ENCODE measurements at regions not wholly inside any gene's neighbourhood (a gene's known extent, or its start where the extent isn't known, plus 50 kb on each side); places are given as distances from the start of the nearest gene placed in this dataset.
"Not testable (repeated sequence)": the region's sequence is repeated elsewhere in the genome, so short reads cannot be mapped to it uniquely, and the experiment has no call there.

DNA sequence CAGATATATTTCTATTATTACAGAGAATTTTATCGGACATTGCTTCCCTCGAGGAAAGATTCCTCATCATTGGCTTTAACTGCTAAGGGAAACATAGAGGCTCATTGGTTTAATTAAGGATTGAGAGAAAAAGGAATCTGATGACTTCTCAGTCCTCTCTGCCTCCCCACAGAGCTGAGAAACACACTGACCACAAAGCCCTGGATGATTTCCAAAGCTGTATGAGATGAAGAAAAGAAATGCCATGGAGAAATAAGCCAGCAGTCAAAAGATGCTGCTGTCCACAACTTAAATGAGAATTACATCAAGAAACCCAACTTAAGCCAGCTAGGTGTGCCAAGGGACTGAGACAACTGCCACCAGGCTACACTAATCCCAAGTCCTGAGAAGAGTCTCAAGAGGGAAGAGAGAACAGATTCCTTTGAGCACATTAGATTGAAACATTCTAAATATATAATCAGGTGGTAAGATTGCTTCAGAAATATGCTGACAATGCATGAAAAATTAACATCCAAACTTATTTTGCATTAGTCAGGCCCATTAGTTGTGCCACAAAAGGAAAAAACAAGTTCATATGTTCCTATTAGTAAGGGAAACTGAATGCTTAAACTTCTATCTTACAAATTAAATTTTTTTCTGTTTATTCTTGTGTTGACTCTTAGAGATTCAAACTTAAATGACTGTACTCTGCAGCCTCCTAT lies 308.1 kb upstream of the CYRIA start:
- ATAC-seq (ENCODE audit: poor library complexity): no peak
- intact Hi-C loops (cut with DNase I): no loop called here

DNA sequence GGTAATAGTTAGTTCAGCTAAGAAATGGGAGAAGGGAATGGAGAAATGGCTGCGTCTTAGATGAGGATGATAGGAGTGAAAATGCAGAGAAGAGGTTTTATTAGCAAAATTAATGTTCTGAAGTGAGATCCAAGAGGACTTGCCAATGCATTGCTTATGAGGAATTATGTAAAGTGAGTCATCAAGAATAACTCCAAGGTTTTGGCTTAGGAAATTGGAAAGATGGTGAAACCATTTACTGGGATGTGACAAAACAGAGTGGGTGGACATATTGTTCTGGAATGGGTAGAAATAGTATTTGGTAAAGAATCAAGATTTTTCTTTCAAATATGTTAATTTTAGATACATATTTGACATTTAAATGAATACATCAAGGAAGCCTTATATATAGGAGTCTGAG lies 306.6 kb upstream of the CYRIA start:
- intact Hi-C loops (cut with DNase I): no loop called here
- no peak for DNase-seq
- ATAC-seq (ENCODE audit: poor library complexity): no peak

More for the DNA sequence above, 308.1 kb upstream of the CYRIA start:
- no peak for DNase-seq

DNA sequence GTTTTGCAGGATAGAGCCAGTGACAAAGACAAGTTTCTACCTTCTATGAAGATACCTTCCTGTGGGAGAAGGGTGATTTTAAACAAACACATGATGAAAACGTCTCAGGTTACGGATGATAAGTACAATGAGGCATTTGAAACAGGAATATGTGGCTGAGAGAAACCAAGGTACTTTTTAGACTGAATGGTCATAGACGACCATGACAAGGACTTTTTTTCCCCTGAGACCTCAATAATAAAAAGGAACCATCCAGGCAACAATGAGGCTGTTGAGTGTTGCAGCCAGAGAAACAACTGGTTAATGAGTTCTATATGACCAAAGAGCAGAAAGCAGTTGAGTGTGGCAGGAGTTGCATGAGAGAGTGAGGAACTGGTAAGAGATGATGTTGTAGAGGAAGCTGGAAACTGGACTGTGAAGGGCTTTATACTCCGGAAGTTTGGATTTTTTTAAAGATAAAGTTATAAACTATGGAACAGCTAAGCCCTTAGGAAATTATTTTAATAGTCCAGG lies 306.1 kb upstream of the CYRIA start:
- ATAC-seq (ENCODE audit: poor library complexity): no peak
- DNase-seq: no peak
- intact Hi-C loops (cut with DNase I): no loop called here

DNA sequence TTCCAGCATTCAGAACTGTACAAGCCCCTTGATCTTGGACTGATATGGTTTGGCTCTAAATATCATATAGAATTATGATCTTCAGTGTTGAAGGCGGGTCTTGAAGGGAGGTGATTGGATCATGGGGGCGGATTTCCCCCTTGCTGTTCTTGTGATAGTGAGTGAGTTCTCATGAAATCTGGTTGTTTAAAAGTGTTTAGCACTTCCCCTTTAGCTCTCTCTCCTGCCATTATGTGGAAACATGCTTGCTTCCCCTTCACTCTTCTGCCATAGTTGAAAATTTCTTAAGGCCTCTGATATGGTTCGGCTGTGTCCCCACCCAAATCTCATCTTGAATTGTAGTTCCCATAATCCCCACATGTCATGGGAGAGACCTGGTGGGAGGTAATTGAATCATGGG lies 305.3 kb upstream of the CYRIA start:
- DNase-seq; ATAC-seq (ENCODE audit: poor library complexity); intact Hi-C loops (cut with DNase I): not testable (repeated sequence)

DNA sequence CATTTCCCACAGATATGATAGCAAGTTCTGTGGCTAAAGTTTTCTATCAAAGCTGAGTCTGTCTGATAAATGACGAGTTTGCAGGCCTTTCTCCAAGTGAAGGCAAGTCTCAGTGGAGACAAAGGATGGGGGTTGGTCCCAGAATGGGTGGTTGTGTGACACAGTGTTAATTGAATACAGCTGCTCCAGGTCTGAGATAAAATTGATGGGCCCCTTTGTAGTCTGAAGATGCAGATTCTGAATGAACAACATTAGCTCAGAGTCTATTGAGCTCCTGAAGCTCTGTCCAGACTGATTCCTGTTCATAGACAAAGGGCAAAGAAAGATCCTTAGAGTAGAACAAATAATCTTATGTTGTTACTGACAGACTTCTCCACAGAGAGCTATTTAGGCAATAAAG lies 296.9 kb upstream of the CYRIA start:
- ATAC-seq (ENCODE audit: poor library complexity) (no peak), DNase-seq (no peak)
- intact Hi-C loops (cut with DNase I): no loop called here

DNA sequence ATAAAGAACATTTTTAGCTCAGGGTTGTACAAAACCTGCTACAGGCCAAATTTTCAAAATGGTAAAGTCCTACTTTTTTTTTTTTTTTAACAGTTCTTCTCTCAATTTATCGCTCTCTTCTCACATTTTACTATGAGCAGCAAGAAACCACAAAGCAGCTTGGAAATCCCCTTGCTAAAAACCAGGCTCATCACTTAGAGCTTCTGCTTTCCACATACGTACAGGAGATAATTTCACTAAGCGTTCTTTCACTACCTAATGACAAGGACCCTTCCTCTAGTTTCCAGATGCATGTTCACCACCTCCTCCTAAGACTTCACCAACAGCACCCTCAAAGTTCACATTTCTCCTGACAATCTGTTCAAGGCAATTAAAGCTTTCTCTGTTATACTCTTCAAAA lies 294.9 kb upstream of the CYRIA start:
- no peak for DNase-seq
- intact Hi-C loops (cut with DNase I): no loop called here
- ATAC-seq (ENCODE audit: poor library complexity): no peak

DNA sequence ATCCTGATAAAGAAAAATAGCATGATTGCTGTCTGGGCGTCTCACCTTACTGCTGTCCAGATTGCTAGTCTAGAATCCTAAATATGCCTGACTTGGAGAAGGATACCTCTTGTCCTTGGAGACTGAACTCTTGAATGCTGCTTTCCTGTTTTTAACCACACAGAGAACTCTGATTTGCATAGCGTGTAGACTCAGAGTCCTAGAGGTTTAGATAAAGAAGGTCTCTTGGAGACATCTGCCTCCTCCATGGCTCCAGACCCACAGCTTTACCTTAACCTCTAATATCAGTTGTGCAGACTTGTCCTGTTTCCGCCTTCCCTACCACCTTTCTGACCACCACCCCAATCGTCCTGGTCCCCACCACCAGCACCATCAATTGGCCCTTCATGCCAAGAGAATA lies 292.6 kb upstream of the CYRIA start:
- intact Hi-C loops (cut with DNase I): no loop called here
- DNase-seq (no peak), ATAC-seq (ENCODE audit: poor library complexity) (no peak)

DNA sequence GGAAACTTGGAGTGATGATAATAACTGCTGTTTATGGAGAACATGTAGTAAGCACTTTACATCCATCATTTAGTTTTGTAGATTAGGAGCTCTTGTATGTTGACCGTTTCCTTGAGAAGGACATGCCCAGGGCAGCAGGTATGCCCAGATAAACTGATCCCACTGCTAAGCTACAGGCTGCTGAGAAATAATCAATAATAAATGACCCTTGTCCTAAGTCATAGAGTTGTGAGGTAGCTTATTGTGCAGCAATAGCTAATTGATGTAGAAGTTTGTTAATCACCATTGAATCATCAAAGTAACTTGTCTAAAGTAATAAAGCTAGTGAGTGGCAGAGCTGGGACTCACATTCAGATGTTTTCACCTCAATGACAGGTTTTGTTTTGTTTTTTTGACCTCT lies 287.2 kb upstream of the CYRIA start:
- intact Hi-C loops (cut with DNase I): no loop called here
- no peak for DNase-seq

DNA sequence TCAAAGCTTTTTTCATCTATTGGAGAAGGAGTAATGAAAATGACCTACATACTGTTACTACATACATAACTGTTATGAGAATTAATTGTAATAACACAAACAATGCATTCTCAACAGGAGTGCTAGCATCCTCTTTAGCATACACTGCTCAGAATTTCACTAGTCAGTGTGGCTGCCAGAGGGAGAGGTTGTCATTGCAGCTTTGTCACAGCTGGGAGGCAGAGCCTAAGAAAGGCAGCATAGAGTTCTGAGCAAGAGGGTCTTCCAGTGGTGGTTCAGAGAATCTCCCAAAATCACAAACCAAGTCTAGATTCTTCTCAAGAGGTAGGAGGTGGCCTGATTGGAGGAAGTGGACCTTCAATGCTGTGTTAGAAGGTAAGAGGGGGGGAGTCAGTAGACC lies 286.7 kb upstream of the CYRIA start:
- ATAC-seq (ENCODE audit: poor library complexity): no peak
- intact Hi-C loops (cut with DNase I): no loop called here
- DNase-seq: no peak

More for the DNA sequence above, 287.2 kb upstream of the CYRIA start:
- no peak for ATAC-seq (ENCODE audit: poor library complexity)

DNA sequence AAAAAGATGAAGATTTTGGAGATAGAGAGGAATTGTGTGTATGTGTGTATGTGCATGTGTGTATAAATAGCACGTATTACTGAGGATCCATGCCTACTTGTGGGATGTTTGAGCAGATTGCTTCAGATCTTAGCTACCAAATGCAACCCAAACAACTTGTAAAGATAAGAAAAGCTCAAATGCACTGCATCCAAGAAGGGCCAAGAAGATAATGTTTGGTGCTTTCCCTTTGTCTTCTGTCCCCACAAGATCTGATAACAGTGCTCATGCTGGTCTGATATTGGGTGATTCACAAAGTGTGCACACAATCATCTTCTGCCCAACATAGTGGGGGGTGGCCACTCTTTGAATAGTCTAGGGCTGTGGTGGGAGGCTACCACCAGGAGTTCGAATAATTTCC lies 284.8 kb upstream of the CYRIA start:
- intact Hi-C loops (cut with DNase I): no loop called here
- DNase-seq: no peak
- no peak for ATAC-seq (ENCODE audit: poor library complexity)

DNA sequence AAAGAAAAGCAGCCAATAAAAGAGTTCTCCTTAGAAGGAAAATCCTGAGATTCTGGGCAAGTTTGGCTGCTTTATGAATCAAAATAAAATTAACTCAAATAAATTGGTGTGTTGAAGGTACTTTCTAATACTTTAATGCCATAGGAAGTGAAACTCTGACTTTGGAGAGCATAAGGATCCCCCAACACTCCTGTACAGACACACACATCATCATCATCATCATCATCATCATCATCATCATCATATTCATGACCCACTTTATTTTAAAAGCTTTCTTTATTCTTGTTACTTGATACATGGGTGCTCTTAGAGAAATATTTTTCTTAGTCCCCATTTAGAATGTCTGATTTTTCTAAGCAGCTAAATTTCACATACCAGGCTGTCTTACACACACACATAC lies 283.1 kb upstream of the CYRIA start:
- DNase-seq: no peak
- intact Hi-C loops (cut with DNase I): no loop called here
- no peak for ATAC-seq (ENCODE audit: poor library complexity)

DNA sequence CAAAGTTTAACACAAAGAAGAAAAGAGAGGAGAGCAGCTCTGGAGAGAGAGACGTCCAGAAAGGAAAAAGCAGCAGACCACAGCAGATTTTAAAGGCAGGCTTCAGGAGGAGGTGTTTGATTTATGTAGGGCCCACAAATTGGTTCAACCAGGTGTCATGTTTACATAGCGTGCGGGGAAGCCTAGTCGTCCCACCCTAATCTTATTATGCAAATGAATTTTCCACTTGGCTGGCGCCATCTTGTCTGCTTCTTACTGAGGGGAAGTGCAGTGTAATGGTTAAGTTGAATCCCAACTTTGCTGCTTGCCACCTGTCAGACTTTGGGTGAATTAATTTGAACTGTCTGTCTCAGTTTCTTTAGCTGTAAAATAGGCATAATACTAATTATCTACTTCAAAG lies 282.4 kb upstream of the CYRIA start:
- ATAC-seq (ENCODE audit: poor library complexity) (no peak), DNase-seq (no peak)
- intact Hi-C loops (cut with DNase I): no loop called here

DNA sequence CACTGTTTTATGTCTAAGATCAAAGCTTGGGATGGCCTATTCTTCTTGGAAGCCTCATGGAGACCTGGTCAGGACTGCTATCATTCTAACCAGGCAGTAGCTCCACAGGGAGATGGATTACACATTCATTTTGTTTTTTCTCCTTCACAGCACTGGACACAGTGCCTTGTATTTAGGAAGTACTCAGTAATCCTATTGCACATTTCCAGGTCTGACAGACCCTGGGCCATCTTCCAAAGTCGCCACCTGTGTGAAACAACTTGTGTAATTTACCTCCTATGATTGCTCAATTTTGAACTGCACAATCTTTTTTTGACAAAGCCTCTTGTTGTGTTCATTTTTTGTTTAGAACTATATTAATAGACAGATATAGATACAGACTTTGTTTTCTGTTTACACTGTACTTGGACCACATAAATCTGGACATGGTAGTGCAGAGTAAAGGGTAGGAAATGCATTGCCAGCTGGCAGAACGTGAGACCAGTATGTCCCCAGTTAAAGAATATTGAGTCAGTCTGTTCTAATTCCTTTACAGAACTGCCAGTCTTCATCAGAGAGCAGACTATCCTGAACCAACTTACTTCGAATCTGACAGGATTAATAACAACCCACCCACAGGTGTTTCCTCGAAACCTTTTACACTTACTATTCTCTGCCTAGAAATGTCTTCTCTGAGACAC lies 277.8 kb upstream of the CYRIA start:
- intact Hi-C loops (cut with DNase I): no loop called here
- DNase-seq (no peak), ATAC-seq (ENCODE audit: poor library complexity) (no peak)

DNA sequence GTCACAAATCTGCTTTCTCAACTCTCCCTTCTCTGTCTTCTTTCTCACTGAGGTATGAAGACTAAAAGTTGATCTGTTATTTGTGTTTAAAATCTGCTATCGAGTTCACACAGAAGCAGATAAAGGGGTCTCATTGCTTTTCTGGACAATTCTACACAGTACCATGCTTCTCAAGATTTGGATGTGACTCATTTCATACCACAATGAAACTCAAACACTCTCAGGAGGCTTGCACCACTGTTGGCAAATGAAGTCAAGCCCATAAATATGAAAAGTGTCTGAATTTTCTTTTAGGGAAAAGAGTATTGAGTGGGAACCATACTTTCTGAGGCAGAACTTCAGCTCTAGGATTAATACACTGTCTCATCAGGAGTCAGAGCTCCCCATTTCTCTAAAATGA lies 274.6 kb upstream of the CYRIA start:
- intact Hi-C loops (cut with DNase I): no loop called here
- no peak for DNase-seq
- no peak for ATAC-seq (ENCODE audit: poor library complexity)

DNA sequence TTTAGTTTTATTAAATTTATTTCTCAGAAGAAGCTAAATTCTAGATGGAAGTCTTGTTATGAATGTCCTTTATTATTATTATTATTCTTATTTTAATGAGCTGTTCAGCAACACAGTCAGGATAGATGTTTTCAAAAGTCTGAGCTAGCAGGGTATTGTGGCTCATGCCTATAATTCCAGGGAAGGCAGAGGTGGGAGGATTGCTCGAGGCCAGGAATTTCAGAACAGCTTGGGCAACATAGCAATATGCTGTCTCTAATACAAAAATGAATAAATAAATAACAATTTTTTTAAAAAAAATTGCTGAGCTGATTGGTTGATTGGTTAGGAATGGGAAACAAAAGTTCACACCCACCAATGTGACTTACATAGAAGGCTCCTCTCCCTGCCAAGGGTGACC lies 274.1 kb upstream of the CYRIA start:
- ATAC-seq (ENCODE audit: poor library complexity) (no peak), DNase-seq (no peak)
- intact Hi-C loops (cut with DNase I): no loop called here

DNA sequence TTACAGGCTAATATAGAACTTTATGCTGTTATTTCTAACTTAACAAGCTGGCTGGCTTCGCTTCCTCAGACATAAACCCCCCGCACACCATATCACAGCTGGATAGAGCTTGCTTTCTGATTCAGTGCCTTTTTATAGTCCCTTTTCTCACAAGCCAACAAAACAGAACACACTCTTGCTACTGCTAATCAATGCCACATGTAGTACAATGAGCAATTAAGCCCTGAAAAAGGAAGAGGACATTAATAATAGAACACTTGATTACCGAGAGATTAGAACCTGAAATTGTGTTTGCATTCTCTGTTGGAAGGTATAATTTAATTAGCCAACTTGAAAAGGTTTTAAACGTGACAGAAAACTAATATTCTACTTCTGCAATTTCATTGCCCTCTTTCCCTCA lies 267.7 kb upstream of the CYRIA start:
- DNase-seq: no peak
- no peak for ATAC-seq (ENCODE audit: poor library complexity)
- intact Hi-C loops (cut with DNase I): no loop called here

DNA sequence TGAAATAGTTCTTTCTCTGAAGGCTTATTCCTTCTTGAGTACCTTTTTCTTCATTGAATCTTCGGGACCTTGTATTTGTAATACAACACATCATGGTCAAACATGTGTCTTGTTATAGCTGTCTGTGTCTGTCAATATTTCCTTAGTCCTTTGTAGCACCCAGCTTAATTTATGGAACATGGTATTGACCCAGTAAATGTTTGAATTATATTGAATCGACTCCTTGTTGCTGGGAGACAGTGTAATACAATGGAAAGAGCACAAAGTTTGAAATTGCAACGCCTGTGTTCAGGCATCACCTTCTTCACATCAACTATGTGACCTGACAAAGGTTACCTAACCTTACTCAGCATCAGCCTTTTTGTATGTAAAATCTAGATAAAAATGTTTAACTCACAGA lies 267.2 kb upstream of the CYRIA start:
- intact Hi-C loops (cut with DNase I): no loop called here
- DNase-seq (no peak), ATAC-seq (ENCODE audit: poor library complexity) (no peak)

DNA sequence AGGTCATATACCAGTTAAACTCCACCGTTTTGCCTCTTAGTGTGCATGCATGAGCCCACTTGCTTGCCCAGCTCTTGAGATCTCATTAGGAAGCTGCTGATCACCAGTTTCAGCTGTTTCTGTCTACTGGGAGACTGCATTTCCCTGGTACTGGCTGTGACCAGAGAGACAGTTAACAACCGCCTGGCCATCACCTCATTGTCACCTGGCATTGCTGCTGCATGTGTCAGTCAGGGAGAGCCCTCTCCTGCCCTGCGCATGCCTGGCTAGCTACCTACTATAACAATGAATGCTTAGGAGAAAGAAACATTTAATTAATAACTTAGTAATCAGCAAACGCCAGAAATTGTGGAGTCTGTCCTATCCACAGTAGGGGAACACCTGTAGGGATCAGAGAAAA lies 265.8 kb upstream of the CYRIA start:
- DNase-seq (no peak), ATAC-seq (ENCODE audit: poor library complexity) (no peak)
- intact Hi-C loops (cut with DNase I): no loop called here

DNA sequence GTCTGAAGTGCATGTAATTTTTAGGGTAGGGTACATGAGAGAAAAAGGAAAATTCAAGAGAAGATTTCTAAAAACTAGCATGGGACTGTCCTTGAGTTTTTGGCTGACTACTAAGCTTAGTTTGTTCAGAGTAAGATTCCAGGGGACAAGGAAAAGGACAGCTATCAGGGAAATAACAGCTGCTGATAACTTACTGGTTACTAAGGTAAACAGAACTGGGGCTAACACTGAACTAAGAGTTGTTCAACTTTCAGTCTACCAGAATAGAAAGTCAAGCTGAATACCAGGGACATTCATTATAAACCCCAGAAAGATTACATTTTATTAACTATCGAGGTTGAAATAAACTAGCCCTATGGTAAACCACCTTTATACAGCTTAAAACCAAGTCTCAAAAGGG lies 261.8 kb upstream of the CYRIA start:
- intact Hi-C loops (cut with DNase I): no loop called here
- no peak for DNase-seq
- ATAC-seq (ENCODE audit: poor library complexity): no peak

DNA sequence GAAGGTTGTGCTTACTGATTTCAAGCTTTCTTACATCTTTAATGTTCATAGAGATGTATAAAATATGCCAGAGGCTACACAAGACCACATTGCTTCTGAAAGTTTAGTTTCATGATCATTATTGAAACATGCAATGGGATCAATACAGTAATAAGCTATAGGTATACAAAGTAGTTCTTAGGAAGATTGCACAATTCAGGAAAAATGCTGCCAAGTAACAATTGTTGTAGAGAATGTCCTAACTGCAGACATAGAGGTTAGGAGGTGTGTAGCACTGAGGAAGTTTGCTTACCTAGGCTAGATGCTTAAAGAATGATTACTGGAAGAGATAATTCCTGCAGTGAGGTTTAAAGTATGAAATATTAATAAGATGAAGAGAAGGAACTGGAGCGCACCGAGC lies 259.5 kb upstream of the CYRIA start:
- DNase-seq (no peak), ATAC-seq (ENCODE audit: poor library complexity) (no peak)
- intact Hi-C loops (cut with DNase I): no loop called here

DNA sequence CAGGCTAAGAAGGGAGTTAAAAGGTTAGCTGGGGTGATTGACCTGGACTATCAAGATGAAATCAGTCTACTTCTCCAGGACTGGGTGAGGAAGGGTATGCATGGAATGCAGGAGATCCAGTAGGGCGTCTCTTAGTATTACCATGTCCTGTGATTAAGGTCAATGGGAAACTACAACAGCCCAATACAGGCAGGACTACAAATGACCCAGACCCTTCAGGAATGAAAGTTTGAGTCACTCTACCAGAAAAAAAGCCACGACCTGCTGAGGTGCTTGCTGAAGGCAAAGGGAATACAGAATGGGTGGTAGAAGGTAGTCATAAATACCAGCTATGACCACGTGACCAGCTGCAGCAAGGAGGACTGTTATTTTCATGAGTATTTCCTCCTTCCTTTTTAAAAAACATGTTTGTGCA lies 249.7 kb upstream of the CYRIA start:
- intact Hi-C loops (cut with DNase I); ATAC-seq (ENCODE audit: poor library complexity); DNase-seq: not testable (repeated sequence)
